HepG2 (cell line): ENCODE measurements at regions not wholly inside any gene's neighbourhood (a gene's known extent, or its start where the extent isn't known, plus 50 kb on each side); places are given as distances from the start of the nearest gene placed in this dataset.

Experiments
- ATAC-seq: fragments of 200-7000 bp; cut with Tn5 transposase; 3 replicates; pipeline ENCODE4 v1.9.1; 2020; ENCODE audit warnings: mild to moderate bottlenecking, moderate library complexity
- BruUV-seq: library from RNA; stranded (reverse); fragments of 400-500 nt; replicated peaks from 2 replicates; lab custom pipeline; 2021; lab: Mats Ljungman, UMichigan
- CTCF ChIA-PET: fragments of 300-600 bp; formaldehyde crosslinking; extraction: SDS; loops from one replicate; lab custom pipeline; 2021; ENCODE audit warnings: low total read pairs, inconsistent platforms, low intra/inter-chr PET ratio; lab: Yijun Ruan, JAX
- POLR2A ChIA-PET: fragments of 350-600 bp; sonication (Branson Sonifier 250); formaldehyde crosslinking; loops from one replicate; lab custom pipeline; 2020; ENCODE audit warnings: antibody characterized with exemption, inconsistent platforms; lab: Yijun Ruan, JAX
- DNase-seq: peaks from one replicate; pipeline ENCODE4 v3.0.0-alpha.2; 2015; ENCODE audit warnings: low spot score
- FAIRE-seq: peaks from 3 replicates; lab custom pipeline; 2011; peaks lifted over from hg19 to GRCh38; lab: Jason Lieb, UNC
- H2AFZ ChIP-seq: one replicate; pipeline ENCODE4 v1.6.1; 2011; ENCODE audit warnings: low read length, inconsistent platforms
- H3K27ac ChIP-seq: fragments of 300-600 bp; 3 replicates; pipeline ENCODE4 v1.8.0; 2011; ENCODE audit warnings: mixed run types, mild to moderate bottlenecking, mixed read lengths, low read length, inconsistent platforms; ENCODE audit not compliant: insufficient read depth; ENCODE audit errors: extremely low read length
- H3K27me3 ChIP-seq, 2 experiments: fragments of 200-600 bp in 1 of 2; 2 replicates in 1 of 2; 3 replicates in 1 of 2; pipeline versions ENCODE4 v1.6.0 to v1.8.0; 2011; ENCODE audit warnings: low read length in 2 of 2, mild to moderate bottlenecking in 2 of 2, moderate library complexity in 2 of 2, inconsistent platforms in 1 of 2; ENCODE audit not compliant: insufficient read depth in 2 of 2, control insufficient read depth in 1 of 2
- H3K36me3 ChIP-seq, 2 experiments: fragments of 200-600 bp in 1 of 2; replicated peaks in 1 of 2; 2 replicates in 1 of 2; 3 replicates in 1 of 2; pipeline versions ENCODE4 v1.5.1 to v1.8.0; 2011; ENCODE audit warnings: low read length in 2 of 2, inconsistent platforms in 1 of 2; ENCODE audit not compliant: insufficient read depth in 2 of 2, control insufficient read depth in 1 of 2
- H3K4me1 ChIP-seq: 2 replicates; pipeline ENCODE4 v1.5.1; 2012; ENCODE audit warnings: low read length, inconsistent platforms; ENCODE audit not compliant: insufficient read depth
- H3K4me2 ChIP-seq: 2 replicates; pipeline ENCODE4 v1.6.0; 2011; ENCODE audit warnings: low read depth, low read length, inconsistent platforms
- H3K4me3 ChIP-seq, 3 experiments: fragments of 200-600 bp in 1 of 3; sonication (generic), shearing (Covaris generic) in 1 of 3; replicated peaks in 1 of 3; 2 replicates each; pipeline ENCODE4 v1.5.1; 2011 to 2016; ENCODE audit warnings: low read length in 3 of 3, inconsistent platforms in 2 of 3, low read depth in 2 of 3, mild to moderate bottlenecking in 2 of 3, control low read depth in 1 of 3, mixed read lengths in 1 of 3; ENCODE audit not compliant: insufficient read depth in 1 of 3
- H3K79me2 ChIP-seq: one replicate; pipeline ENCODE4 v1.6.1; 2011; ENCODE audit warnings: low read length, inconsistent platforms; ENCODE audit not compliant: insufficient read depth
- H3K9ac ChIP-seq: 2 replicates; pipeline ENCODE4 v1.6.0; 2011; ENCODE audit warnings: mild to moderate bottlenecking, low read depth, low read length, inconsistent platforms; ENCODE audit not compliant: insufficient read depth
- H3K9me3 ChIP-seq: 2 replicates; pipeline ENCODE4 v1.5.1; 2012; ENCODE audit warnings: mild to moderate bottlenecking, low read length
- H4K20me1 ChIP-seq: 2 replicates; pipeline ENCODE4 v1.6.0; 2011; ENCODE audit warnings: inconsistent platforms, mild to moderate bottlenecking, low read length, moderate library complexity; ENCODE audit not compliant: insufficient read depth
- ISL2 ChIP-seq: sonication (generic); formaldehyde crosslinking; IDR thresholded peaks from 2 replicates; pipeline ENCODE4 v1.5.0; 2020; ENCODE audit warnings: missing genetic modification reagents
- YY1 ChIP-seq: IDR thresholded peaks from 2 replicates; pipeline ENCODE4 v1.6.1; 2011; ENCODE audit warnings: low read length, low read depth, moderate library complexity, mild to moderate bottlenecking; ENCODE audit not compliant: insufficient read depth, insufficient replicate concordance
- ZBTB38 ChIP-seq: sonication (generic); formaldehyde crosslinking; IDR thresholded peaks from 2 replicates; pipeline ENCODE4 v1.5.1; 2020; ENCODE audit warnings: mild to moderate bottlenecking, missing genetic modification reagents
- ZBTB8A ChIP-seq: sonication (generic); formaldehyde crosslinking; IDR thresholded peaks from 2 replicates; pipeline ENCODE4 v1.4.0; 2020; ENCODE audit warnings: mild to moderate bottlenecking, low read depth, missing genetic modification reagents, borderline replicate concordance
- WGBS: methylation state at CpG from one replicate; pipeline ENCODE4 v1.1.6; 2017; ENCODE audit warnings: low lambda C conversion rate; 5-methylcytosine and 5-hydroxymethylcytosine counted together
- in situ Hi-C: cut with HindIII; loops from 2 replicates; pipeline ENCODE4 v1.10.0; 2017; ENCODE audit warnings: low pct_unique_long_range_greater_than_20kb; ENCODE audit not compliant: extremely low pct_ligation_motif_present
- intact Hi-C: fragments of 100-400 bp; cut with micrococcal nuclease; formaldehyde crosslinking; loops from one replicate; pipeline ENCODE4 v1.10.0; 2022; ENCODE audit not compliant: unreplicated experiment
- TF ChIP-seq, protein P1 (sequence below): sonication (generic); formaldehyde crosslinking; IDR thresholded peaks from 2 replicates; pipeline ENCODE4 v1.4.0; 2020; ENCODE audit warnings: mild to moderate bottlenecking, missing genetic modification reagents, borderline replicate concordance

DNA sequence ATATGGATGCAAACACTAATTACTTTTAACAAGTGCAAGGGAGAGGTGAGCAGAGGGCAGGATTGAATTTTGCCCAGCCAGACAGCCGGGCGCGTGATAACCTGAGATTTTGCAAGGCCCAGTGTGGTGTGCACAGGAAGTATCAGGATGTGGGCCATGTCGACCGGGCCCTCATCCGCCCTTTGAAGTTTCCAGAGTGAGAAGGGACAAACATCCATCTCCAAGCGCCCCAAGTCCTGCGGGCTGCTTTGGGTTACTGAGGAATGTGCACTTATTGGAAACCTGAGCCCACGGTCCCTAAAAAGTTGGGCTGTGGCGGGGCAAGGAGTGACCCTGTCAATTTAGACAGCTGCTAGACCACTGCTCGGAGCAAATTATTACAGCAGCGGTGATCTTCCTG lies 272.2 kb upstream of the IRX2 start:
- in situ Hi-C loops (no loop called here), intact Hi-C loops (no loop called here)
- H3K79me2 ChIP-seq: no peaks in the 10 kb centered on the region
- no peaks in the 10 kb centered on the region for H4K20me1 ChIP-seq
- TF ChIP-seq ZBTB38: no peak
- no peak for TF ChIP-seq YY1
- TF ChIP-seq ISL2 (CRISPR knock-in tag): no peak
- no peak for TF ChIP-seq ZBTB8A
- TF ChIP-seq, protein P1, sequence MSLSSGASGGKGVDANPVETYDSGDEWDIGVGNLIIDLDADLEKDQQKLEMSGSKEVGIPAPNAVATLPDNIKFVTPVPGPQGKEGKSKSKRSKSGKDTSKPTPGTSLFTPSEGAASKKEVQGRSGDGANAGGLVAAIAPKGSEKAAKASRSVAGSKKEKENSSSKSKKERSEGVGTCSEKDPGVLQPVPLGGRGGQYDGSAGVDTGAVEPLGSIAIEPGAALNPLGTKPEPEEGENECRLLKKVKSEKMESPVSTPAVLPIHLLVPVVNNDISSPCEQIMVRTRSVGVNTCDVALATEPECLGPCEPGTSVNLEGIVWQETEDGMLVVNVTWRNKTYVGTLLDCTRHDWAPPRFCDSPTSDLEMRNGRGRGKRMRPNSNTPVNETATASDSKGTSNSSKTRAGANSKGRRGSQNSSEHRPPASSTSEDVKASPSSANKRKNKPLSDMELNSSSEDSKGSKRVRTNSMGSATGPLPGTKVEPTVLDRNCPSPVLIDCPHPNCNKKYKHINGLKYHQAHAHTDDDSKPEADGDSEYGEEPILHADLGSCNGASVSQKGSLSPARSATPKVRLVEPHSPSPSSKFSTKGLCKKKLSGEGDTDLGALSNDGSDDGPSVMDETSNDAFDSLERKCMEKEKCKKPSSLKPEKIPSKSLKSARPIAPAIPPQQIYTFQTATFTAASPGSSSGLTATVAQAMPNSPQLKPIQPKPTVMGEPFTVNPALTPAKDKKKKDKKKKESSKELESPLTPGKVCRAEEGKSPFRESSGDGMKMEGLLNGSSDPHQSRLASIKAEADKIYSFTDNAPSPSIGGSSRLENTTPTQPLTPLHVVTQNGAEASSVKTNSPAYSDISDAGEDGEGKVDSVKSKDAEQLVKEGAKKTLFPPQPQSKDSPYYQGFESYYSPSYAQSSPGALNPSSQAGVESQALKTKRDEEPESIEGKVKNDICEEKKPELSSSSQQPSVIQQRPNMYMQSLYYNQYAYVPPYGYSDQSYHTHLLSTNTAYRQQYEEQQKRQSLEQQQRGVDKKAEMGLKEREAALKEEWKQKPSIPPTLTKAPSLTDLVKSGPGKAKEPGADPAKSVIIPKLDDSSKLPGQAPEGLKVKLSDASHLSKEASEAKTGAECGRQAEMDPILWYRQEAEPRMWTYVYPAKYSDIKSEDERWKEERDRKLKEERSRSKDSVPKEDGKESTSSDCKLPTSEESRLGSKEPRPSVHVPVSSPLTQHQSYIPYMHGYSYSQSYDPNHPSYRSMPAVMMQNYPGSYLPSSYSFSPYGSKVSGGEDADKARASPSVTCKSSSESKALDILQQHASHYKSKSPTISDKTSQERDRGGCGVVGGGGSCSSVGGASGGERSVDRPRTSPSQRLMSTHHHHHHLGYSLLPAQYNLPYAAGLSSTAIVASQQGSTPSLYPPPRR: no peak
- no peak for FAIRE-seq
- no peak overlapping the region for H3K4me2 ChIP-seq
- POLR2A ChIA-PET: no interaction called here
- H3K27ac ChIP-seq: no peak overlapping the region
- WGBS: 49% methylated on average over 9 of the region's 12 CpGs
- peaks cover 0 to 5% of the 10 kb centered on the region in 2 experiments; a peak in 1 of 5 replicates for H3K27me3 ChIP-seq
- no peak overlapping the region for H3K9ac ChIP-seq
- H3K4me3 ChIP-seq: no peak overlapping the region
- no peak for ATAC-seq
- no peaks in the 10 kb centered on the region for H3K9me3 ChIP-seq
- no peaks in the 10 kb centered on the region for H3K36me3 ChIP-seq
- DNase-seq: no peak
- CTCF ChIA-PET: no interaction called here
- BruUV-seq: no TSS peak
- H2AFZ ChIP-seq: no peak overlapping the region
- H3K4me1 ChIP-seq: no peaks in the 10 kb centered on the region
